GM19395 (cell line): ENCODE measurements at regions not wholly inside any gene's neighbourhood (a gene's known extent, or its start where the extent isn't known, plus 50 kb on each side); places are given as distances from the start of the nearest gene placed in this dataset.

ENCODE experiments used
- ATAC-seq: cut with Tn5 transposase; IDR thresholded peaks from one replicate; pipeline ENCODE4 v1.9.1; 2021; ENCODE audit warnings: mild to moderate bottlenecking, moderate library complexity; ENCODE audit not compliant: unreplicated experiment

DNA sequence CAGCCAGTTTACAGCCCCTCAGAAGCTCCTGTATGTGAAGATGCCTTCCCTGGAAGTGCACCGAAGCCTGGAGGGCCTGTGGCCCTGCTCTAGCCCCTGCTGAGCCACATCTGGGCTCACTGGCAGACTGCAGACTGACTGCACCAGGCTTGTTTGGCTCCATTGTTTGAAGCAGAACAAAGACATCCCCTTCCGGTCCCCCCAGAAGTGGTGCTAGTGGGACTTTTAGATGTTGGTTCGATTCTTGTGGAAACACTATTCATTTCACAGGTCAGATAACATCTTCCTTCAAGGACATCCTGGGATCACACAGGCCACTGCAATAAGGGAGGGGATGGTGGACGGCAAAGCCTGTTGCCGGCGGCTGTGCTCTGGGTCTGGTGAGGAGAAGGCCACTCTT lies 57.8 kb upstream of the CBLN2 start:
- no peak for ATAC-seq

DNA sequence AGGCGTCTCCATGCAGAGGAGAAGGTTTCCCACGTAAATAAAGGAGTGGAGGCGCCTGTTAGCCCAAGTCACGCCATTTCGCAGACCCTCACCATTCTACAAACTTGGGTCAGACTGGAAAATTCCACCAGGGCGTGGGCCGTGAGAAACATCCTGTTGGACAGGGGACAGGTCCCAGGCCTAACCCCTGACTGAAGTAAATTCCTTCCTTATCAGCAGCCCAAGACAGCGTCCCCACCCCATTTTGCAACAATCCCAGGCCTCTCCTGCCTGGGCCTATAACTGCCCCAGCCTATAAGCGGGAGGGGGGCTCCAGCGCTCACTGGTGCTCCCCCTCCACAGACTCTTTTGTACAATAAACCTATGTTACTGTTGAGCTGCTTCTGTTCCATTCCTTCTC lies 57.3 kb upstream of the CBLN2 start:
- ATAC-seq, result no peak
